Adrenal gland (tissue), 9 donors: ENCODE measurements at regions not wholly inside any gene's neighbourhood (a gene's known extent, or its start where the extent isn't known, plus 50 kb on each side); places are given as distances from the start of the nearest gene placed in this dataset.

Source experiments
- DNase-seq, 7 donors: peaks; one replicate each; pipeline ENCODE4 v3.0.0-alpha.2; 2019 to 2020
- H3K27ac ChIP-seq, 5 donors: fragments of 200-600 bp; sonication (generic) in 4 of 5; 1 replicate in 3 of 5; 2 replicates in 2 of 5; pipeline versions ENCODE4 v1.5.1 to v1.8.0; 2016 to 2020; ENCODE audit warnings: mild to moderate bottlenecking in 1 of 5
- H3K27me3 ChIP-seq: fragments of 200-600 bp; 2 replicates; pipeline ENCODE4 v1.8.0; 2021
- H3K36me3 ChIP-seq, 2 donors: fragments of 200-600 bp; replicated peaks in 1 of 2; 1 replicate in 1 of 2; 2 replicates in 1 of 2; pipeline versions ENCODE4 v1.5.1 to v1.8.0; 2018 to 2022
- H3K4me1 ChIP-seq, 2 donors: fragments of 200-600 bp; replicated peaks in 1 of 2; 1 replicate in 1 of 2; 2 replicates in 1 of 2; pipeline versions ENCODE4 v1.5.1 to v1.8.0; 2018 to 2021
- H3K4me3 ChIP-seq, 4 donors: fragments of 200-600 bp; sonication (generic) in 3 of 4; one replicate each; pipeline ENCODE4 v1.5.1; 2016 to 2018
- H3K9me3 ChIP-seq, 3 donors: fragments of 200-600 bp; sonication (generic) in 1 of 3; replicated peaks in 1 of 3; 1 replicate in 2 of 3; 2 replicates in 1 of 3; pipeline versions ENCODE4 v1.5.1 to v1.8.0; 2016 to 2021
- POLR2A ChIP-seq, 2 donors: fragments of 450-650 bp; IDR thresholded peaks; one replicate each; pipeline ENCODE4 v1.6.1; 2017; ENCODE audit warnings: antibody characterized with exemption in 2 of 2, mild to moderate bottlenecking in 2 of 2, moderate library complexity in 1 of 2
- WGBS, 4 donors: extraction: QIAGEN DNeasy Blood & Tissue Kit in 2 of 4; methylation state at CpG; one replicate each; pipeline versions ENCODE4 v1.1.5 to v1.1.7; 2013 to 2017; 5-methylcytosine and 5-hydroxymethylcytosine counted together
- intact Hi-C, 2 donors: fragments of 100-400 bp; cut with DNase I; formaldehyde crosslinking; loops; one replicate each; pipeline versions ENCODE4 v1.14.1 to v1.15.0; 2022 to 2023
- TF ChIP-seq, protein P1 (sequence below), 6 experiments: fragments of 450-650 bp in 4 of 6; fragments of 200-600 bp in 2 of 6; sonication (generic) in 1 of 6; IDR thresholded peaks; 1 replicate in 5 of 6; 2 replicates in 1 of 6; pipeline versions ENCODE4 v1.5.1 to v1.8.0; 2016 to 2021; ENCODE audit warnings: antibody characterized with exemption in 6 of 6, mild to moderate bottlenecking in 2 of 6, moderate library complexity in 1 of 6
- donor health status: healthy with polysubstance abuse.
- donor health status: Bipolar disorder and iron deficiency.
- donor health status: DM: yes; HTN: yes; CAD: no.
- donor health status: DM: no; HTN: no; CAD: no.
- donor health status: DM: no; HTN: no; CAD: no.

- H3K36me3 ChIP-seq: no peaks in the 10 kb centered on the region
- 86 to 90% (median 87%) methylated on average over 3 of the region's 3 CpGs for WGBS, 4 donors
- DNase-seq: no peak
- no peaks in the 10 kb centered on the region for H3K27me3 ChIP-seq
- no peaks in the 10 kb centered on the region for H3K4me1 ChIP-seq
- no peak overlapping the region for H3K27ac ChIP-seq
- no peaks in the 10 kb centered on the region for H3K9me3 ChIP-seq
- no peak for TF ChIP-seq POLR2A (IDR thresholded peaks at IDR 0.05)
- TF ChIP-seq, protein P1, sequence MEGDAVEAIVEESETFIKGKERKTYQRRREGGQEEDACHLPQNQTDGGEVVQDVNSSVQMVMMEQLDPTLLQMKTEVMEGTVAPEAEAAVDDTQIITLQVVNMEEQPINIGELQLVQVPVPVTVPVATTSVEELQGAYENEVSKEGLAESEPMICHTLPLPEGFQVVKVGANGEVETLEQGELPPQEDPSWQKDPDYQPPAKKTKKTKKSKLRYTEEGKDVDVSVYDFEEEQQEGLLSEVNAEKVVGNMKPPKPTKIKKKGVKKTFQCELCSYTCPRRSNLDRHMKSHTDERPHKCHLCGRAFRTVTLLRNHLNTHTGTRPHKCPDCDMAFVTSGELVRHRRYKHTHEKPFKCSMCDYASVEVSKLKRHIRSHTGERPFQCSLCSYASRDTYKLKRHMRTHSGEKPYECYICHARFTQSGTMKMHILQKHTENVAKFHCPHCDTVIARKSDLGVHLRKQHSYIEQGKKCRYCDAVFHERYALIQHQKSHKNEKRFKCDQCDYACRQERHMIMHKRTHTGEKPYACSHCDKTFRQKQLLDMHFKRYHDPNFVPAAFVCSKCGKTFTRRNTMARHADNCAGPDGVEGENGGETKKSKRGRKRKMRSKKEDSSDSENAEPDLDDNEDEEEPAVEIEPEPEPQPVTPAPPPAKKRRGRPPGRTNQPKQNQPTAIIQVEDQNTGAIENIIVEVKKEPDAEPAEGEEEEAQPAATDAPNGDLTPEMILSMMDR (IDR thresholded peaks at IDR 0.05): no peak
- intact Hi-C loops: no loop called here
- H3K4me3 ChIP-seq: no peak overlapping the region
Measured at GRCh38 chr10:8437896-8438295, 383.4 kb downstream of the GATA3 start.

- Histone ChIP-seq H3K9me3 (no peaks in the 10 kb centered on the region), H3K4me1 (no peaks in the 10 kb centered on the region), H3K27ac (no peak overlapping the region), H3K36me3 (no peaks in the 10 kb centered on the region), H3K4me3 (no peak overlapping the region), H3K27me3 (no peaks in the 10 kb centered on the region)
- TF ChIP-seq POLR2A (IDR thresholded peaks at IDR 0.05): no peak
- TF ChIP-seq, protein P1 (IDR thresholded peaks at IDR 0.05): no peak
- 42 to 57% (median 48%) methylated on average over 3 of the region's 3 CpGs for WGBS, 4 donors
- no peak for DNase-seq
- intact Hi-C loops: no loop called here
Measured at GRCh38 chr10:8438603-8439002, 384.1 kb downstream of the GATA3 start.

DNA sequence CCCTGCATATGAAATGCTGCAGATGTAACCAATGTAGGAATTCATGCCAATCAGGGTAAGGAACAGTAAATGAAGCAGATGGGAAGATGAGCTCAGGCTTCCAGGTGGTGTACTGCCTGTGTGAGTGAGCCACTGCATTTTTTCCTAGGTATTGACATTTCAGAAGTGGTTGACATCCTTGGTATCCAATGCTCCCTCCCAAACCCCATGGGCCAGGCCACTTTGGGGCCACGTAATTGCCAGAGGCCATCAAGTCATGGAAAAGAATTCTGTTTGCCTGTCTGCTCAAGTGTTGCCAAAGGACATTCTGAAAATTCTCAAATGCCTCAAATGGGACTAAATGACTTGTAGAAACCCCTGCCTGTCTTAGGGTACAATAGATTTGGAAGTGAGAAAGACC, 384.6 kb downstream of the GATA3 start:
- no peak for DNase-seq
- Histone ChIP-seq H3K27me3 (no peaks in the 10 kb centered on the region), H3K9me3 (no peaks in the 10 kb centered on the region), H3K36me3 (no peaks in the 10 kb centered on the region), H3K4me1 (no peaks in the 10 kb centered on the region), H3K27ac (no peak overlapping the region), H3K4me3 (no peak overlapping the region)
- 56 to 77% (median 70%) methylated on average over 1 of the region's 1 CpG for WGBS, 4 donors
- intact Hi-C loops: no loop called here
- no peak for TF ChIP-seq POLR2A (IDR thresholded peaks at IDR 0.05)
- TF ChIP-seq, protein P1 (IDR thresholded peaks at IDR 0.05): no peak

DNA sequence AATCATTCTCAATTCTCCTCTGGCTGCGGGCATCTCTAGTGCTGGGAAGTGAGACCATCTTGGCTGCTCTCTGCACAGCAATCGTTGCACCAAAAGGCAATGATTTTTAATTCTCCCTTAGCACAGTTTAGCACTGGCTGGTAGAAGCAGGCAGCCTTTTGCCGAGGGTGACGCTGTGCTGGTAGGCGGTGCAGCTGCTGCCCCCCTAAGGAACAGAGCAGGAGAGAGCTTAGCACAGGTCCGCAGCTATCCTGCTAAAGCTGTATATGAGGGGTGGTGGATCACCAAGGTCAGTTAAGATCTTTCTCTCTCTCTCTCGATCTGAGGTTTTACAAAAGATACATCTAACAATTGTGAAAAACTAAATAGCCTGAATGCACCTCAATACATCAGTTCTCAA, 390.1 kb downstream of the GATA3 start:
- DNase-seq: peak in 1 of 7 donors; percentile 51
- no peak overlapping the region for H3K27ac ChIP-seq
- no peak overlapping the region for H3K4me3 ChIP-seq
- intact Hi-C loops: no loop called here
- H3K4me1 ChIP-seq: no peaks in the 10 kb centered on the region
- no peak for TF ChIP-seq POLR2A (IDR thresholded peaks at IDR 0.05)
- TF ChIP-seq, protein P1 (IDR thresholded peaks at IDR 0.05): no peak
- H3K9me3 ChIP-seq: no peaks in the 10 kb centered on the region
- 11 to 16% (median 16%) methylated on average over 7 of the region's 7 CpGs for WGBS, 4 donors
- H3K36me3 ChIP-seq: no peaks in the 10 kb centered on the region
- H3K27me3 ChIP-seq: peaks cover 4% of the 10 kb centered on the region
